ENCODE measurements at regions not wholly inside any gene's neighbourhood (a gene's known extent, or its start where the extent isn't known, plus 50 kb on each side); places are given as distances from the start of the nearest gene placed in this dataset.
A peak's percentile ranks its signal among the peaks of the same experiment; 100 is the strongest.

- H3K4me1 ChIP-seq (ENCODE audit: insufficient read depth, low read length, poor library complexity, severe bottlenecking), result no peaks in the 10 kb centered on the region
- CTCF ChIA-PET, result no interaction called here
- BruUV-seq (replicated peaks), result no TSS peak
- TF ChIP-seq CTCF (conservative IDR thresholded peaks at IDR 0.05; ENCODE audit: low read depth, low read length) (no peak), EZH2 (IDR thresholded peaks at IDR 0.05; ENCODE audit: borderline replicate concordance, low read depth, low read length, poor library complexity, severe bottlenecking) (no peak)
- intact Hi-C loops (cut with micrococcal nuclease; ENCODE audit: unreplicated experiment), result no loop called here
- no peak overlapping the region for H3K27ac ChIP-seq (ENCODE audit: low read depth, low read length, poor library complexity, severe bottlenecking)
- POLR2A ChIA-PET (ENCODE audit: low non-redundant PET), result no interaction called here
- H3K36me3 ChIP-seq (ENCODE audit: insufficient read depth, low read length, poor library complexity, severe bottlenecking), result no peaks in the 10 kb centered on the region
- no peaks in the 10 kb centered on the region for H3K9me3 ChIP-seq (ENCODE audit: low read depth, low read length, poor library complexity, severe bottlenecking)
- H3K4me3 ChIP-seq (ENCODE audit: low read depth, low read length, poor library complexity, severe bottlenecking), result no peak overlapping the region
- no peak for DNase-seq (ENCODE audit: low spot score)
- no peaks in the 10 kb centered on the region for H3K27me3 ChIP-seq (replicated peaks; ENCODE audit: insufficient read depth, low read depth, low read length, poor library complexity)
Measured at GRCh38 chr1:157364612-157365011, 187.7 kb downstream of the FCRL5 start.

GRCh38 chr1:157363660-157364140, 188.6 kb downstream of the FCRL5 start:
- CTCF ChIA-PET, result interaction anchor here (0.7 kb wide), 1 partner anchor 9 kb away, joined by 3 read pairs; no protein-coding TSS in a partner anchor
- Histone ChIP-seq H3K4me3 (ENCODE audit: low read depth, low read length, poor library complexity, severe bottlenecking) (no peak overlapping the region), H3K27me3 (replicated peaks; ENCODE audit: insufficient read depth, low read depth, low read length, poor library complexity) (no peaks in the 10 kb centered on the region), H3K27ac (ENCODE audit: low read depth, low read length, poor library complexity, severe bottlenecking) (no peak overlapping the region), H3K9me3 (ENCODE audit: low read depth, low read length, poor library complexity, severe bottlenecking) (no peaks in the 10 kb centered on the region), H3K4me1 (ENCODE audit: insufficient read depth, low read length, poor library complexity, severe bottlenecking) (no peaks in the 10 kb centered on the region), H3K36me3 (ENCODE audit: insufficient read depth, low read length, poor library complexity, severe bottlenecking) (no peaks in the 10 kb centered on the region)
- intact Hi-C loops (cut with micrococcal nuclease; ENCODE audit: unreplicated experiment), result no loop called here
- TF ChIP-seq CTCF (conservative IDR thresholded peaks at IDR 0.05; ENCODE audit: low read depth, low read length) (peak; percentile 67), EZH2 (IDR thresholded peaks at IDR 0.05; ENCODE audit: borderline replicate concordance, low read depth, low read length, poor library complexity, severe bottlenecking) (no peak)
- POLR2A ChIA-PET (ENCODE audit: low non-redundant PET), result no interaction called here
- BruUV-seq (replicated peaks), result no TSS peak
- DNase-seq (ENCODE audit: low spot score), result peak; percentile 50

DNA sequence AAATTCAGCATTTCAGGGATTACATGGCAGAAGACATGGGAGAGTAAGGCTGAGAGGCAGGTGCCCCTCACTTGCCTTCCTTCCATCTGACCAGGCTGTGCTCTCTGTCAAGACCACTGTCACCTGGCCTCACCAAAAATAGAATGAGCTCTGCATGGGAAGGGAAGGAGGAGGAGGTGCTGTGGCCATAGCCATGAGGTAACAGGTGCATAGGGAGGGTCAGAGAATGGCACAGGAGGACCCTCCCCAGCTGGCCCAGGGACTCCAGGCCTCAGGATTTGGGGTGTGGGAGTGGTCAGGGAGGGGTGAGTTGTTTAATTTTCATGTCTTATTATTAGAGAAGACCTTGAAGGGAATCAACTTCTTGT, 192.3 kb downstream of the FCRL5 start:
- H3K4me1 ChIP-seq (ENCODE audit: insufficient read depth, low read length, poor library complexity, severe bottlenecking), result no peaks in the 10 kb centered on the region
- intact Hi-C loops (cut with micrococcal nuclease; ENCODE audit: unreplicated experiment), result no loop called here
- ChIA-PET POLR2A (ENCODE audit: low non-redundant PET) (no interaction called here), CTCF (no interaction called here)
- no peak for DNase-seq (ENCODE audit: low spot score)
- TF ChIP-seq CTCF (conservative IDR thresholded peaks at IDR 0.05; ENCODE audit: low read depth, low read length) (no peak), EZH2 (IDR thresholded peaks at IDR 0.05; ENCODE audit: borderline replicate concordance, low read depth, low read length, poor library complexity, severe bottlenecking) (no peak)
- no peaks in the 10 kb centered on the region for H3K27me3 ChIP-seq (replicated peaks; ENCODE audit: insufficient read depth, low read depth, low read length, poor library complexity)
- H3K4me3 ChIP-seq (ENCODE audit: low read depth, low read length, poor library complexity, severe bottlenecking), result no peak overlapping the region
- no TSS peak for BruUV-seq (replicated peaks)
- H3K36me3 ChIP-seq (ENCODE audit: insufficient read depth, low read length, poor library complexity, severe bottlenecking), result no peaks in the 10 kb centered on the region
- H3K9me3 ChIP-seq (ENCODE audit: low read depth, low read length, poor library complexity, severe bottlenecking), result no peaks in the 10 kb centered on the region
- H3K27ac ChIP-seq (ENCODE audit: low read depth, low read length, poor library complexity, severe bottlenecking), result no peak overlapping the region
